Bronchial epithelial cell (primary cell): ENCODE measurements at regions not wholly inside any gene's neighbourhood (a gene's known extent, or its start where the extent isn't known, plus 50 kb on each side); places are given as distances from the start of the nearest gene placed in this dataset.

Experiments
- DNase-seq: peaks from one replicate; pipeline ENCODE4 v3.0.0-alpha.2; 2010; ENCODE audit warnings: low read depth
- FAIRE-seq: peaks from 2 replicates; lab custom pipeline; 2011; peaks lifted over from hg19 to GRCh38; lab: Jason Lieb, UNC
- H3K27me3 ChIP-seq: 2 replicates; pipeline ENCODE4 v1.5.1; 2011; ENCODE audit warnings: low read length; ENCODE audit not compliant: control insufficient read depth, insufficient read depth
- H3K36me3 ChIP-seq: 2 replicates; pipeline ENCODE4 v1.5.1; 2011; ENCODE audit warnings: low read length; ENCODE audit not compliant: control insufficient read depth, insufficient read depth
- H3K4me3 ChIP-seq: 2 replicates; pipeline ENCODE4 v1.5.1; 2011; ENCODE audit warnings: mild to moderate bottlenecking, low read depth, low read length, control low read depth
- TF ChIP-seq, protein P1 (sequence below): IDR thresholded peaks from 2 replicates; pipeline ENCODE4 v1.5.1; 2011; ENCODE audit warnings: mild to moderate bottlenecking, moderate library complexity, low read length, control low read depth, inconsistent platforms; ENCODE audit not compliant: insufficient read depth, severe bottlenecking

DNA sequence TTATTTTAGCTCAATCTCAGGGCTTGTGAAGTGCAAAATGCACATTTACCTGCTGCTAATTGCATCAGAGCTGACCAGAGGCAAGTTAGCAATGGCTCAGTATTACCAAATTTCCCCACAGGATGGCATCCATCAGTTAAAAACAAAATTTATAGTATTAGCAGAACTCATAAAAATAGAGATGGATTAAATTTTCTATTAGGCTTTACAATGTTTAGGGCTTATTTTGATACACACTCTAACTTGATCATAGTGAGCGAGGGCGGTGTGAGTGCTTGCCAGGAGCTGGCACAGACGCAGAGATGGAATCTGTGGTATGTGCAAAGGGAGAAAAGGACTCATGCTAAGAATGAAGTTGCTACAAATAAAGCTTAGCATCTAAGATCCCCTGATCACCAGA lies 241.0 kb downstream of the NSUN3 start:
- FAIRE-seq, result no peak
- no peak for DNase-seq
- Histone ChIP-seq H3K27me3 (no peaks in the 10 kb centered on the region), H3K36me3 (no peaks in the 10 kb centered on the region), H3K4me3 (no peak overlapping the region)
- TF ChIP-seq, protein P1, sequence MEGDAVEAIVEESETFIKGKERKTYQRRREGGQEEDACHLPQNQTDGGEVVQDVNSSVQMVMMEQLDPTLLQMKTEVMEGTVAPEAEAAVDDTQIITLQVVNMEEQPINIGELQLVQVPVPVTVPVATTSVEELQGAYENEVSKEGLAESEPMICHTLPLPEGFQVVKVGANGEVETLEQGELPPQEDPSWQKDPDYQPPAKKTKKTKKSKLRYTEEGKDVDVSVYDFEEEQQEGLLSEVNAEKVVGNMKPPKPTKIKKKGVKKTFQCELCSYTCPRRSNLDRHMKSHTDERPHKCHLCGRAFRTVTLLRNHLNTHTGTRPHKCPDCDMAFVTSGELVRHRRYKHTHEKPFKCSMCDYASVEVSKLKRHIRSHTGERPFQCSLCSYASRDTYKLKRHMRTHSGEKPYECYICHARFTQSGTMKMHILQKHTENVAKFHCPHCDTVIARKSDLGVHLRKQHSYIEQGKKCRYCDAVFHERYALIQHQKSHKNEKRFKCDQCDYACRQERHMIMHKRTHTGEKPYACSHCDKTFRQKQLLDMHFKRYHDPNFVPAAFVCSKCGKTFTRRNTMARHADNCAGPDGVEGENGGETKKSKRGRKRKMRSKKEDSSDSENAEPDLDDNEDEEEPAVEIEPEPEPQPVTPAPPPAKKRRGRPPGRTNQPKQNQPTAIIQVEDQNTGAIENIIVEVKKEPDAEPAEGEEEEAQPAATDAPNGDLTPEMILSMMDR, result no peak

DNA sequence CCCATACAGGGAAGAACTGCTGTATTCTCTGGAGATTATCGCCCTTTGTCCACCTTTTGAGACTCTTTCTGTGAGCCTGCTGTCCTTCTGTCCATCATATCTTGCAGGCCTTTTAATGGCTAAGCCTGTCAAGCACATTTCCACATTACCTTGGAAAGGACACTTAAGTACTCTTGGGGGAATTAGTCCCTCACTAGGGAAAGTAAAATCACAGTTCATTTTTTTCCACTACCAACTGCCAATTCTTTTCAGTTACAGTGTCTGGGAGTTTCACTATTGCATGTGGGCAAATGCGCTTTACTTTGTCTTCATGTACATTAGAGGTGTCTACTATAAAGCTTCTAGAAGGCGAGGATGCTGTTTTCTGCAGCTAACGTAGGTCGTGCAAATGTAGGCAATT lies 242.1 kb downstream of the NSUN3 start:
- H3K4me3 ChIP-seq, result no peak overlapping the region
- FAIRE-seq (no peak), DNase-seq (no peak)
- no peaks in the 10 kb centered on the region for H3K36me3 ChIP-seq
- TF ChIP-seq, protein P1, result no peak
- H3K27me3 ChIP-seq, result no peaks in the 10 kb centered on the region

DNA sequence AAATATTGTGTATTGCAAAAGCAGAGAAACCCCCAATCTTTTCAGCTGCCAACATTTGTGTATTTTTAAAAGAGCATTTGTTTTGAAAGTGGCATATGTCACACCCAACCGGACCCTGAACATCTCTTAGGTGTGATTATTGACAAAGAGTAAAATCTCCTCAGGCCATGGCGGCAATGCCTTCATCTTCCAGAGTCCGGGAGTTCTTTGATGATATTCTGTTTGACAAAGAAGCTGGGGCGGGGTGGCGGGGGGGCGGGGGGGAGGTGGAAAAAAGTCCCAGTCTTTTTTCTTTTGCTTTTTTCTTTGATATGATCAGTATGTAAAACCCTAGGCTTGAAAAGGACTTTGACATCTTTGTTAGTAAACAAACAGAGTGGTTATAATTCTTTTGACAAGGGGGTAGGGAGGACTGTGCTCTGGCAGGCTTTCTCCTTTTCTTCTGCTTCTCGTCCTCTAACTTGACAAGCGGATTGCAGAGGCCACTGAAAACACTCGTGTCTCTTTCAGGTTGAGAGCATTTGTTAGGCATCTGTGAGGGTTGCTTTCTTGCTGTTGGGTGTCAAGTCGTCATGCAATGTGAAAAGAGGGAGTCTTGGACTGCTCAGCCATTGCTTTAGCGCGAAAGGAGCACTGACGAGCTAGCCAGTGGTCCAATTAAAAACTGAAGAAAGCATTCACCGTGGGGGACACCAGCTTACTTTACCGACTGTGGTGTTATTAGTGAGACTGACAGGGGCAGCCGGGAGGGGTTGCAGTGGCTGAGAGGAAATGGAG lies 243.2 kb downstream of the NSUN3 start:
- TF ChIP-seq, protein P1, result no peak
- DNase-seq, result no peak
- no peak for FAIRE-seq

DNA sequence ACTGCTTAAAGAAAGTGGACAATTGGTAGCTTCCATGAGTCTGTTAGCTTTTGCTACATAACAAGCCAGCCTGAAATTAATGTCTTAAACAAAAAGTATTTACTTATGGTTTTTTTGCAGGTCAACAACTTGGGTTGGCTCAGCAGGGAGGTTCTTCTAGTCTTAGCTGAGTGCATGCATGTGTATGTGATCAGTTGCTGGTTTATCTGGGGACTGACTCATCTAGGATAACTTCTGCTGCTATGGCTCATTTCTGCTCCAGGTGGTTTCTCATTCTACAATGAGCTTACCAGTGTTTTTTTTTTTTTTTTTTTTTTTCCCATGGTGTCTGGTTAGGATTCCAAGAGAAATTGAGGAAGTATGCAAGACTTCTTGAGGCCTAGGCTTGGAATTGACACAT lies 244.7 kb downstream of the NSUN3 start:
- TF ChIP-seq, protein P1, result no peak
- Histone ChIP-seq H3K36me3 (no peaks in the 10 kb centered on the region), H3K27me3 (no peaks in the 10 kb centered on the region), H3K4me3 (no peak overlapping the region)
- FAIRE-seq (no peak), DNase-seq (peak; percentile 60)

More for the DNA sequence above, 243.2 kb downstream of the NSUN3 start:
- no peaks in the 10 kb centered on the region for H3K27me3 ChIP-seq
- no peak overlapping the region for H3K4me3 ChIP-seq
- no peaks in the 10 kb centered on the region for H3K36me3 ChIP-seq

DNA sequence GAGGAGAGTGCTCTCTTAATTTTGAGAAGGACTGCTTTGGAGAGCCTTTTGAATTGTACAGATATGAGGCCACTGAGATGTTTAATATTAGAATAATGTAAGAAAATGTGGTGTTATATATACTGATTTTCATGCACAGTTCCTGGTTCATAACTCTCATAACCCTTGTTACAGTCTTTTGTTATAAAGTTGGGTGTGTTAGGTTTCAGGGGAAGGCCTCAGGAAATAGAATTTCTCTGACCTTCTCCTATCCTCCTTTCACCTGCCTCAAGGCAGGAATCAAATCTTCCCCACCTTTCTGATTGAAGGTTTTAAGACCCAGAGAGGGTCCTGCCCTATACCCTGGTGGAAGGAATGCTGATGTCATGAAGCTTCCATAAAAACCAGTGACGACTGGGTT lies 245.9 kb downstream of the NSUN3 start:
- Histone ChIP-seq H3K36me3 (no peaks in the 10 kb centered on the region), H3K27me3 (no peaks in the 10 kb centered on the region), H3K4me3 (no peak overlapping the region)
- no peak for DNase-seq
- TF ChIP-seq, protein P1, result no peak
- FAIRE-seq, result no peak
